ENCODE measurements at regions not wholly inside any gene's neighbourhood (a gene's known extent, or its start where the extent isn't known, plus 50 kb on each side); places are given as distances from the start of the nearest gene placed in this dataset.

DNA sequence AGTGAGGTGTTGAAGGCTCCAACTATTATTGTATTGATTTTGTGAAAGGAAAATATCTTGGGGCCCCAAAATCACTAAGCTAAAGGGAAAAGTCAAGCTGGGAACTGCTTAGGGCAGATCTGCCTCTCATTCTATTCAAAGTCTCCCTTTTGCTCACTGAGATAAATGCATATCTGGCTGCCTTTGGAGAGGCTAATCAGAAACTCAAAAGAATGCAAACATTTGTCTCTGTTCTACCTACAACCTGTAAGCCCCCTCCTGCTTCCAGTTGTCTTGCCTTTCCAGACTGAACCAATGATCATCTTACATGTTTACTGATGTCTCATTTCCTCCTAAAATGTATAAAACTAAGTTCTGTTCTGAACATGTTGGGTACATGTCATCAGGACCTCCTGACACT is 125.9 kb downstream of the HTR1B start:
- no peak for DNase-seq
- Histone ChIP-seq H3K4me2 (ENCODE audit: insufficient read depth, low read length) (no peak overlapping the region), H3K4me3 (ENCODE audit: low read depth in 1 of 2, low read length in 2 of 2) (no peak overlapping the region)

DNA sequence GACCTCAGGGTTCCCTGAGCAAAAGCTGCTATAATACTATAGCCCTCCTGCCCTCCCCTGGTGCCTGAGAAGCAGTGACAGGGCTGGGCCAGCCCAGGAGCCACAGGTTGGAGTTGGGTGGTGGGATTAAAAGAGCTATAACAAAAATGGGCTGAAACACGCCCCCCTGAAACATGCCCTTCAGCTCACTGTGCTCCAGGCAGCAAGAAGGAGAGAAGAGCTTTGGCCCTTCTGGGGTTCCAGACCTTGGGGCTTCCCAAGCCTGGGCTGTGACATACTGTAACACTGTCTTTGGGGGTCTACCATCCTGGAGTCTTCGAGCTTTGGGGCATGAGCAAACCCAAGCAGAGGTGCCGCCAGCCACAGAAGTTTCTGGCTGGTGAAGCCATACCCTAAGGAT is 129.2 kb downstream of the HTR1B start:
- Histone ChIP-seq H4K20me1 (ENCODE audit: insufficient read depth, low read length) (no peaks in the 10 kb centered on the region), H3K79me2 (ENCODE audit: insufficient read depth, low read length) (no peaks in the 10 kb centered on the region), H2AFZ (ENCODE audit: low read depth, low read length) (no peak overlapping the region), H3K9me3 (ENCODE audit: insufficient read depth, low read length, severe bottlenecking) (peaks cover 14% of the 10 kb centered on the region), H3K27ac (ENCODE audit: low read length) (no peak overlapping the region), H3K36me3 (ENCODE audit: insufficient read depth, low read length) (no peaks in the 10 kb centered on the region), H3K4me3 (ENCODE audit: low read depth in 1 of 2, low read length in 2 of 2) (no peak overlapping the region), H3K4me1 (ENCODE audit: insufficient read depth, low read length) (no peaks in the 10 kb centered on the region), H3K9ac (ENCODE audit: low read depth, low read length) (no peak overlapping the region), H3K4me2 (ENCODE audit: insufficient read depth, low read length) (no peak overlapping the region), H3K27me3 (ENCODE audit: insufficient read depth, low read length, poor library complexity) (no peaks in the 10 kb centered on the region)
- DNase-seq (no peak), ATAC-seq (ENCODE audit: insufficient read depth, low read depth) (no peak)
- TF ChIP-seq EZH2 (IDR thresholded peaks at IDR 0.05; ENCODE audit: borderline replicate concordance, low read depth, low read length, severe bottlenecking) = no peak
- TF ChIP-seq, protein P1, sequence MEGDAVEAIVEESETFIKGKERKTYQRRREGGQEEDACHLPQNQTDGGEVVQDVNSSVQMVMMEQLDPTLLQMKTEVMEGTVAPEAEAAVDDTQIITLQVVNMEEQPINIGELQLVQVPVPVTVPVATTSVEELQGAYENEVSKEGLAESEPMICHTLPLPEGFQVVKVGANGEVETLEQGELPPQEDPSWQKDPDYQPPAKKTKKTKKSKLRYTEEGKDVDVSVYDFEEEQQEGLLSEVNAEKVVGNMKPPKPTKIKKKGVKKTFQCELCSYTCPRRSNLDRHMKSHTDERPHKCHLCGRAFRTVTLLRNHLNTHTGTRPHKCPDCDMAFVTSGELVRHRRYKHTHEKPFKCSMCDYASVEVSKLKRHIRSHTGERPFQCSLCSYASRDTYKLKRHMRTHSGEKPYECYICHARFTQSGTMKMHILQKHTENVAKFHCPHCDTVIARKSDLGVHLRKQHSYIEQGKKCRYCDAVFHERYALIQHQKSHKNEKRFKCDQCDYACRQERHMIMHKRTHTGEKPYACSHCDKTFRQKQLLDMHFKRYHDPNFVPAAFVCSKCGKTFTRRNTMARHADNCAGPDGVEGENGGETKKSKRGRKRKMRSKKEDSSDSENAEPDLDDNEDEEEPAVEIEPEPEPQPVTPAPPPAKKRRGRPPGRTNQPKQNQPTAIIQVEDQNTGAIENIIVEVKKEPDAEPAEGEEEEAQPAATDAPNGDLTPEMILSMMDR (IDR thresholded peaks at IDR 0.05; ENCODE audit: borderline replicate concordance, extremely low read depth, low read length, poor library complexity, severe bottlenecking) = no peak

More for the DNA sequence above, 125.9 kb downstream of the HTR1B start:
- H3K27ac ChIP-seq (ENCODE audit: low read length) = no peak overlapping the region
- peaks cover 14% of the 10 kb centered on the region for H3K9me3 ChIP-seq (ENCODE audit: insufficient read depth, low read length, severe bottlenecking)
- no peak for TF ChIP-seq EZH2 (IDR thresholded peaks at IDR 0.05; ENCODE audit: borderline replicate concordance, low read depth, low read length, severe bottlenecking)
- TF ChIP-seq, protein P1 (IDR thresholded peaks at IDR 0.05; ENCODE audit: borderline replicate concordance, extremely low read depth, low read length, poor library complexity, severe bottlenecking) = no peak
- H3K9ac ChIP-seq (ENCODE audit: low read depth, low read length) = no peak overlapping the region
- no peaks in the 10 kb centered on the region for H4K20me1 ChIP-seq (ENCODE audit: insufficient read depth, low read length)
- H3K27me3 ChIP-seq (ENCODE audit: insufficient read depth, low read length, poor library complexity) = no peaks in the 10 kb centered on the region
- no peak overlapping the region for H2AFZ ChIP-seq (ENCODE audit: low read depth, low read length)
- H3K4me1 ChIP-seq (ENCODE audit: insufficient read depth, low read length) = no peaks in the 10 kb centered on the region
- H3K79me2 ChIP-seq (ENCODE audit: insufficient read depth, low read length) = no peaks in the 10 kb centered on the region
- no peak for ATAC-seq (ENCODE audit: insufficient read depth, low read depth)
- no peaks in the 10 kb centered on the region for H3K36me3 ChIP-seq (ENCODE audit: insufficient read depth, low read length)

DNA sequence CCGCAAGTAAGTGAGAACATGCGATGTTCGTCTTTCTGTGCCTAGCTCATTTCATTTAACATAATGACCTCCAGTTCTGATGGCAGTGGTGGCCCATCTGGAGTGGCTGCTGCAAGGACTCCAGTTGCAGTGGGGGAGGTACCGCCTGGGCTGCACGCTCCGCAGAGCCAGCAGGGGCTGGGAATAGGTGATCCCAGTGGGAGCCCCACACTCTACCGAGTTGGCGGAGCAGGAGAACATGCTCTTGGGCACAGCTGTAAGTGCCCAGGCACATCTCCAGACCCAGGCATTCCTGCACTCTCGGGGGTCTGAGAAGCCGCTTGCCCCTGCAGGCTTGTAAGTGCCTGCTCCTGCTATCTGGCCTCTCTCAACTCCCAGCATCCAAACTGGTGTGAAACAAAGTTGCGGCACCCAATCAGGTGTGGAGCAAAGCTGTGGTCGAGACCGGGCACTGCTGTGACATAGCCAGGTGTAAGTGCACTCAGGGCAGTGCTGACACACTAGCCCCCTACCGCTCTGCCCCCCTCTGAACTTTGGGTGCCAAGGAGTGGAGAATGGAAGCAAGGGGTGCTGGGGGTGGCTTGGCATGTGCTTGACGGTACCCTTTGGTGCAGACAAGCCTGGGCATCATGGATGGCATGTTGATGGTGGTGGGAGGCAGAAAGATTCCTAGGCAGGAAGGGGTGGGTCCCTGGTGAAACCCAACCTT is 130.2 kb downstream of the HTR1B start:
- Histone ChIP-seq H3K9ac (ENCODE audit: low read depth, low read length) (no peak overlapping the region), H3K27me3 (ENCODE audit: insufficient read depth, low read length, poor library complexity) (no peaks in the 10 kb centered on the region), H3K4me1 (ENCODE audit: insufficient read depth, low read length) (no peaks in the 10 kb centered on the region), H3K9me3 (ENCODE audit: insufficient read depth, low read length, severe bottlenecking) (peaks cover 14% of the 10 kb centered on the region), H2AFZ (ENCODE audit: low read depth, low read length) (no peak overlapping the region), H3K36me3 (ENCODE audit: insufficient read depth, low read length) (no peaks in the 10 kb centered on the region), H3K4me2 (ENCODE audit: insufficient read depth, low read length) (no peak overlapping the region), H3K27ac (ENCODE audit: low read length) (no peak overlapping the region), H3K79me2 (ENCODE audit: insufficient read depth, low read length) (no peaks in the 10 kb centered on the region), H4K20me1 (ENCODE audit: insufficient read depth, low read length) (no peaks in the 10 kb centered on the region), H3K4me3 (ENCODE audit: low read depth in 1 of 2, low read length in 2 of 2) (no peak overlapping the region)
- TF ChIP-seq, protein P1 (IDR thresholded peaks at IDR 0.05; ENCODE audit: borderline replicate concordance, extremely low read depth, low read length, poor library complexity, severe bottlenecking) = no peak
- TF ChIP-seq EZH2 (IDR thresholded peaks at IDR 0.05; ENCODE audit: borderline replicate concordance, low read depth, low read length, severe bottlenecking) = no peak
- ATAC-seq (ENCODE audit: insufficient read depth, low read depth) (no peak), DNase-seq (no peak)

Data from DND-41 (cell line).